ENCODE measurements at regions not wholly inside any gene's neighbourhood (a gene's known extent, or its start where the extent isn't known, plus 50 kb on each side); places are given as distances from the start of the nearest gene placed in this dataset.

DNA sequence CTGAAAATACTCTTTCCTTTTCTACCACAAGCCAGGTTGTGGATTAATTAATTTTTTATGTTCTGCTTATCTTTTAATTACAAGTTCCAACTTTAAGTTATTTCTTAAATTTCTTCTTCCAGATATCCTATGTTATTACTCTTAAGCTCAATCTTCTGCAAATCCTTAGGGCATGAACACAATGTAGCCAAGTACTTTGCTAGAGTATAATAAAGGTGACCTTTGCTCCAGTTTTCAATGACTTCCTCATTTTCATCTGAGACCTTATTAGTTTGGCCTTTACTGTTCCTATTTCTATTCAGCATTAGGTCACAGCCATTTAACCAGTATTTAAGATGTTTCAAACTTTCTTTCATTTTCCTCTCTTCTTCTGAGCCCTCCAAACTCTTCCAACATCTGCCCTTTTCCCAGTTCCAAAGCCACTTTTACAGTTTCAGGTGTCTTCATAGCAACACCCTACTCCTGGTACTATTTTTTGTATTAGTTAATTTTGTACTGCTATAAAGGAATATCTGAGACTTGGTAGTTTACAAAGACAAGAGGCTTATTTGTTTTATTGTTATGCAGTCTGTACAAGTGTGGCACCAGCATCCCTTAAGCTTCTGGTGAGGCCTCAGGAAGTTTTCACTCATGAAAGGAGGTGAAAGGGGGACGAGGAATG is 886.2 kb upstream of the GHITM start:
- DNase-seq: no peak

DNA sequence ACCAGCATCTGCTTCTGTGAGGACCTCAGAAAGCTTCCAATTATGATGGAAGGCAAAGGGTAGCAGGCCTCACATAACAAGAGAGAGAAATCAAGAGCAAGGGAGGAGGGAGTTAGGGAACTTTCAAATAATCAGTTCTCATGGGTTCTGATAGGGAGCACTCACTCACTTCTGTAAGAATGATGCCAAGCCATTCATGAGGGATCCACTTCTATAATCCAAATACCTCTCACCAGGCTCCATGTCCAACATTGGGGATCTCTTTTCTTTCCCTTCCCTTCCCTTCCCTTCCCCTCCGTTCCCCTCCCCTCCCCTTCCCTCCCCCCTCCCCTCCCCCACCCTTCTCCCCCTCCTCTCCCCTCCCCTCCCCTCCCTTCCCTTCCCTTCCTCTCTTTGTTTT is 884.6 kb upstream of the GHITM start:
- no peak for DNase-seq

DNA sequence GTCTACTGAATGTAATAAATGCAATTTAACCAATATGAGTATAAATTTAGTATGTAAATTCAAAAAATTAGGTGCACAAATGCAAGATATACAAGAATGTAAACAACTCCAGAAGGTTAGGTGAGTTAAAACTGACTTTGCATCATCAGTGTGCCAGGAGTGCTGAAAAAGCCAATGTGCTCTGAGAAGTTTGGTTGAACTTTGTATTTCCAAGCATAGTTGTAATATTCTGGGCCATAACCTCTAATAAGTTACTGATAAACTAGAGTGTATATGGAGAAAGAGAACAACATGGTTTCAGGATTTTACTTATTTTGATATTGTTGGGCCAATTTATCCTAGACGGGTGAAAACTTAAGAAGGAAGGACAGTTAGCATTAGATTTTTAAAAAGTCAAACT is 876.9 kb upstream of the GHITM start:
- no peak for DNase-seq

DNA sequence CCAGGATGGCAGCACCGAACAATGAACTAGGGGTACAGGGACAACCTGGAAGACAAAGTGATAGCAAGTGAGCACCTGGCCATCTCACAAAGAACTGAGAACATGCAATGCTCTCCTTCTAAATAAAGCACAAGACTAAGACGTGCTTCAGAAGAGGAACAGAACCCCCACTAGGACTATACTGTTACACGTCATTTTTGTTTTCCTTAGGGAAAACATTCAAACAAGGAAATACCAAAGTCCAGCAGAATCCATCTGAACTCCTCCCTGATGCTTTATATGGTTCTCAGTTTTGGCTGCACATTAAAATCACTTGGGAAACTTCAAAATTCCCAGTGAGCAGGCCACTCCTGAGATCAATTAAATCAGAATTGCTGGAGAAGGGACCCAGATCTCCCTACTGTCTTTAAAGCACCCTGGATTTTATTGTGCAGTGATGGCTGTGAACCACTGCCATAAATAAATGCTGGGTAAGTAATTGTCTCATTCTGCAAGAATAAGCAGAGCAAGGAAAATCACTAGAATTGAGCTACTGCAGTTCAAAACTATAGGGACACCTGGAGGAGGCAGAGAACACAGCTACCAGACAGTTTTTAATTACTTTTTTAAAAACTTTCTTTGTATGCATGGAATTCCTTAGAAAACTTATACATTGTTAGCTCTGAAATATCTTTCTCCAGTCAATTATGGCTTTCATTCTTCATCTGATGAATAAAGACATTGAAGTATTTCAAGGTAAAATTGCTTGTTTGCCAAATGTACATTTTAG is 866.5 kb upstream of the GHITM start:
- no peak for DNase-seq

DNA sequence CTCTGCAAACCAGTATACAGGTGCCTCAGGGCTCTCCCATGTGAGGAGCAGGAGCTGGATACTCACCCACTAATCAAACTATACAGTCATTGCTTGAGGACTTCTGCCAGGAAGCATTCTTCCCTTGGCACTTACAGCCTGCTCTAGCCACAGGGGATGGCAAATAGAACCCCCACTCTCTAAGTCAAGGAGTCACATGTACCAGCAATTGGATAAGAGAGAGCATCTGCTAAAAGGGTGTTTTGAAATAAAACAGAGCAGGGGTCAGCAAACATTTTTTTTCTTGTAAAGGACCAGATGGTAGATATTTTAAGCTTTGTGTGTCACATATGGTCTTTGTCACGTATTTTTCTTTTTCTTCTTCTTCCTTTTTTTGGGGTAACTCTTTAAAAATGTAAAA is 865.2 kb upstream of the GHITM start:
- DNase-seq: no peak

DNA sequence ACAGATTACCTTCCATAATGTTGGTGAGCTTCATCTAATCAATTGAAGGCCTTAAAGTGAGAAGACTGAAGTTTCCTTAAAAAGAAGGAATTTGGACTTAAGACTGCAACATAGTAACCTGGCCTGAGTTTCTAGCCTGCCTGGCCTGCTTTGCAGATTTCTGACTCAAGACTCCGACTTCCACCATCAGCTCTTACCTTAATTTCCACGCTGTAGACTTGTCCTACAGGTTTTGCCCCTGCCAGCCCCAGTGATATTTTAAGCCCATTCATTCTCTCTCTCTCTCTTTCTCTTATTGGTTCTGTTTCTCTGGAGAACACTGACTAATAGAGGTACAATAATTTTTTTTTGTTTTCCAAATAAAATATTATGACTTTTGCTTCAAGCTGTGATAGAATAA is 862.3 kb upstream of the GHITM start:
- DNase-seq: no peak

DNA sequence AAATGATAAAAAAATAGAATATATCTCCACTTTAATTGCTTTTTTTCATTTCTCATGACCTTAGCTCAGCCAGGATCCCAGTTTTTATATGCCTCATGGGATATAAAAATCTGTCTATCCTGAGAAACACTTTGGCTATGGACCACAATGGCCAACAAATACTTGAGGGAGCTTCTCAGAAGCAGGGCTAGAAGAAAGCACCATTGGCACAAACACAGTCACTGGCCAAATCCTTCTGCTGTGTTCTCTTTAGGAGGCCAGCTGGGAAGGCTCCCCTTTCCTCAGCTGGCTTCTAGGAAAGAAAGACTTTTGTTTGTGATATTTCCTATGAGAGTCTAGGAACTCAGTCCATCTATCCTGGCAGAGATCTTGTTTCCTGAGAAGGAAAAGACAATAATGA is 856.2 kb upstream of the GHITM start:
- no peak for DNase-seq

DNA sequence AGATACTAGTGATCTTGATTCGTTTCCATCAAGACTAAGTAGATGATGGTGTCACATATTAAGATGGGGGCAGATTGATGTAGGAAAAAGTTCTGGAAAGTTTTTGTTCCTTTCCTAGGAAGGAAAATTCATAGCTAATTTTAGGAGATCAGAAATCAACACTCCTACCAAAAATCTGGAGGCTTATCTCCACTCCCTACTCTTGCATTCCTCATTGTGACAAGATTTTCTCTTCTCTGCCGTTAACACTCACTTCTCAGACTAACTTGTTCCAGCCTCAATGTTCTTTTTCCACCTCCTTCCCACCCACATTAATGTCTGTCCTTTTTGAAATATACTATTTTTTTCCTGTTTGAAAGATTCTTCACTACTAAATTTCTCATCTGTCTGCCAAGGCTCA is 851.9 kb upstream of the GHITM start:
- no peak for DNase-seq

DNA sequence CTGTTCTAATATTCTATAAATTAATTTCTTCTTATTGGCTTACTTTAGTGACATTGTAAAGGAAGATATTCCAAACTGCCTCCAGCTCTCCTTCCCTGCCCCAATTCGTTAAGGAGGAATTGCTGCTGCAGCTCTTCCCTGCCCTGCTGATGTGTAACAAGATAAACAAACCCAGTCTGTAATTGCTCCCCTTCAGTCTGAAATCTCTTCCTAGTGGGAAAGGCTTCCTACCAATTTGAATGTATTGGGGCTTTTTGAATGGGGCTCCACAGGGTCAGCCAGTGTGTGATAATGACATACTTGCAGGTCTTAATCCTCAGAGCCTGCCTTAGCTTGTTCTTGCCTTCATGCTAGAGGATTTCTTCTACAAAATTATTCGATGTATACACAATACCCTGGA is 849.9 kb upstream of the GHITM start:
- DNase-seq: no peak

DNA sequence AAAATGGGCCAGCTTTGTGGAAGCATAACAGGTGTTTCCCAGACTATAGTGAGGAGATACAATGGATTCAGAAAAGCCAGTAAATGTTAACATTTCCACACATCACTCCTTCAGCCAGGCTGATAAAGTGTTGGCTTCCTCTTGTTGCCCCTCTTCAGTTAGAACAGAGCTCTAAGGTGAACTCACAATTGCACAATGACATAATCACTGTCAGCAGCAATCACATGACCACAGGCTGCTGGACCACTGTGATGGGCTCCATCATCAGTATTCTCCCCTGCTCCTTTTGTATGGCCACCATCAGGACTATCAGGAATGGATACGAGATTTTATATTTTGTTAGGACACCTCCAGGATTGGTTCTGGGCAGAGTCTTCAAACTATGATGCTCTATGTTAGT is 849.4 kb upstream of the GHITM start:
- no peak for DNase-seq

DNA sequence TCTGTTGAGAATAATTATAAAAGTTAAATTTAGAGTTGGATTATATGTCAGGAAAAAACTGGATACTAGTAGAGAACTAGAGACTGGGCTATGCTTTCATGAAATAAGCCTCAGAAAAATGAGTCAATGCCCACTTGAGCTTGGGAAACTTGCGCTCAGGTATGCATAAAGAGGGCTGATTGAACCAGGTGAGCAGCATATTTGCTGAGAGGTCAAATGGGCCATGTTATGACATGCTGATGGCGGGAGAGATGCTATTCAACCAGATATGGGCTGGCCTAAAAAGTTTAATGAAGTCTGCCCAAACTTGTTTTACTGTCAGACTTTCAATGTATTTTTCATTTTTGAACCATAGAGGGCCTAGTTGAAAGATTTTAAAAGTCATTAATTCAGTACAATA is 837.6 kb upstream of the GHITM start:
- DNase-seq: no peak

DNA sequence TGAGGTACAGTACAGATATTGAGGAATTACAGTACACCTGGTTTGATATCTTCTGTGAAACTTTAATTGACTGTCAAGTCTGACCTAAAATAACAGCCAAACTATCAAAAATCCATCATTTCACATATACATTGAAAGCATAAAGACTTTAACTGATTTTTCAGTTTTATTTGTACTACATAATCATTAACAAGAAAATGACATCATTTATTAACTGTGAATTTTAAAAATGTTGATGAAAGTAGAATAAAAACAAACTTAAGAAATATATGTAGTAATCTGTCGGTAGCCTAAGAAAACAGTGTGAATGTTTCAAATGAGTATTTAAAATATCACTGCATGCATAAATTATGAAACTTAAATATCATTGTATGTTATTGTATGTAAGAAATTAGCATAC is 836.7 kb upstream of the GHITM start:
- DNase-seq: no peak

DNA sequence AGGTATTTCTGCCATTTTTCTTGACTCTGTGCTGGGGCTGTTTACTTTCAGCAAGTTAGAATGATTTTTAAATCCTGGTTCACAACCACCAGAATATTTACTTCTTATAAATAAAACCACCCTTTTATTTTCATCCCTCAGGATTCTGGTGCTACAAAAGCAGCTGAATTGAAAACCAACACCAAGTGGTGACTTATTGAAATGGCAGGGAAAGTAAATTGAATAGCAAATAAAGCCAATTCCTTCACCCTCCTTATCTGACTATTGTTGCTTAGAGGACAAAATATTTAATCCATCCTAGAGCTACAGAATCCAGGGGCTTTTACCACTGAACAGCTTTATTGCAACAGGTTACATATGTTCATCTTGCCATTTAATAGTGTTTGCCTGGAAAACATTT is 828.6 kb upstream of the GHITM start:
- DNase-seq: no peak

DNA sequence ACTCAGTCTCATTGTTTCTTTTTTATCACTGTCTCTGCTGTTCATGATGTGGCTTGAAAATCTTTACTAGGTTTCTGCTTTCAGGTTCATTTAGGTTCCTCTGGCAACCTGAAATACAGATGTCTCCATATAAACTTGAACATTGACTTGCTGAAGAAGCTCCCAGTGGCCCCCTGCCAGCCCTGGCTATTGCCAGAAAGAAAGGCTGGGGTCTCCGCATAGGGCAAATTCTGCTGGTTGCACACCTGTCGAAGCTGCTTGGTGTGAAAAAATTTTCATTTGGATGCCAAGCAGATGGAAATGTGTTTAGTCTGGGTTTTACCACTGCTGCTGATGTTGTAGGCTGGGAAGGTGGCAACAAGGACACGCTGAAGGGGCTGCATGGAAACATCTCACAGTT is 826.7 kb upstream of the GHITM start:
- DNase-seq: no peak

DNA sequence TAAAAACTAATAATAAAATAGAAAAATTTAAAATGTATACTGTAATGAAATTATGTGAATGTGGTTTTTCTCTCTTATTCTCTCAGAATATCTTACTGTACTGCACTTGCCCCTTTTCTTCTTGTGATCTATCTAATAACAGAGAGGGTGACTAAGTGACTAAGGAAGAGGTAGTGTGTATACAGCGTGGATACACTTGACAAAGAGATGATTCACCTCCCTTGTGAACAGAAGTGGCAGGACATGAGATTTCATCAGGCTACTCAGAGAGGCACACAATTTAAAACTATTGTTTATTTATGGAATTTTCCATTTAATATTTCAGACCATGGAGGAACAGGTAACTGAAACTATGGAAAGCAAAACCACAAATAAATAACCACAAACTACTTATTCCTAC is 806.6 kb upstream of the GHITM start:
- no peak for DNase-seq

DNA sequence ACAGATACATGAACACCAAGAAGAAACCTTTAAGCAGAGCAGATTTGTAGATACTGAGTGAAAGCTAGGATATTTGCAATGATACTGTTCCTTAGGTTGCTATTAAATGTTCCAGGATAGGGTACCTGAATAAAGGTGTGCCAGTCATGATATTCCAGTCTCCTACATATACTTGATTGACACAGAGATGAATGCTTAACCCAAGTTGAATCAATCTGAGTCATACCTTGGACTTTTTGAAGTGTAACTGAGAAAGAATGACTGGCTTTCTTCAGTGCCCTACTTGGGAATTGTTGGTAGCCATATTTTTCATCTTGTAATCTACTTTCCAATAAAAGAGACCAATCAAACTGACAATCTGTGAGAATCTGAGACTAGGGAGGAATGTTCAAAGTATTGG is 805.7 kb upstream of the GHITM start:
- DNase-seq: no peak

DNA sequence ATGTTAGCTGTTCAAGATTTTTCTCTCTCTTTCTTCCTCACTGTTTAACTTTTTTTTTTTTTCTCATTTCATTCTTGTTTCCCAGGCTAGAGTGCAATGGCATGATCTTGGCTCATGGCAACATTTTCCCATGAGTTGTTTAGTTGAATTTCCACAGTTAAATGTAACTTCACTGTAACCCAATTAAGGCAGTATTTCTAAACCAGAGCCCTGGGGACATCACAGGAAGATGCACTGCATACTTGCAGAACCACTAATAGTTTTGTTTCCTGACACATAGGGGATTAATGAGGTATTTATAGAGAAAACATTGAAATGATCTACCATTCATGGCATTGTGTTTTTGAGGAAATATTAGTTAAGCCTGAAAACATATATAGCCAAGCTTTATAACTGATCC is 795.6 kb upstream of the GHITM start:
- DNase-seq: no peak

DNA sequence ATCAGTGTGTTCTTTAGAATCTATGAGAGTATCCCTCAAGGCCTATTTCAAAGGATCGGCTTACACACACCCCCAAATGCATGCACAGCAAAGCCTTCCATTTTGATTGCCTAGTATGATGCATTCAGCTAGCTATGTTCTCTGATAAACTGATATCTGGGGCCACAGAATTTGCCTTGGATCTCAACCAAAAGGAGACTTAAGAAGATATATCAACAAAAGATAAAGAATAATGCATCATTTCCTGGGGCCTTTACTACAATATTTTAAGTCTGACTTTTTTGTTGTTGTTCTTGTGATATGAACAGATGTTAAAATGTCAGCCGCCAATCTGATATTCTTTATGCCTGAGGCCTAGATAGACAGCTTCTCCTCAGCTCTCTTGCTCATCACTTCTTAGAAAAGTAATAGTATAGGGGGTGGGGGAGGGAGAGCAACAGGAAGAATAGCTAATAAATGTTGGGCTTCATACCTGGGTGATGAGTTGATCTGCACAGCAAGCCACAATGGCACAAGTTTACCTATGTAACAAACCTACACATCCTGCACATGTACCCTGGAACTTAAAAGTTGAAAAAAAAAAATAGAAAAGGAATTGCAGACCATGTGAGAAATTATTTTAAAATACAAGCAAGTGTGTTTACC is 792.9 kb upstream of the GHITM start:
- DNase-seq: no peak

DNA sequence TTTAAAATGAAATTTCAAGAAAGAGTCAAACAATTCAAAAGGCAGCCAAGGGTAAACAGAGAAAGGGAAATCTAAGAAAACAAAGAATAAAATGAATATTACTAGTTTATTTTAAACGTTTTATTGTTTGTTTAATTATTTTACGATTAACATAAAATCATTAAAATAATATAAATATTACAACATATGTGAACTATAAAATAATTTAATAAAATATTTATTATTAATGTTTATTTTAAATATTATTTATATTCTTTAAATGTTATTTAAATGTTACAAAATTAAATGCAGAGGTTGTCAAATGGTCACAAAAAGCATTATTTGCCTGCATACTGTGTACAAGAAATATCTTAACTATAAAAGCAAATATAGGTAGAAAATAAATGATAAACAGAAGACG is 786.7 kb upstream of the GHITM start:
- DNase-seq: no peak

DNA sequence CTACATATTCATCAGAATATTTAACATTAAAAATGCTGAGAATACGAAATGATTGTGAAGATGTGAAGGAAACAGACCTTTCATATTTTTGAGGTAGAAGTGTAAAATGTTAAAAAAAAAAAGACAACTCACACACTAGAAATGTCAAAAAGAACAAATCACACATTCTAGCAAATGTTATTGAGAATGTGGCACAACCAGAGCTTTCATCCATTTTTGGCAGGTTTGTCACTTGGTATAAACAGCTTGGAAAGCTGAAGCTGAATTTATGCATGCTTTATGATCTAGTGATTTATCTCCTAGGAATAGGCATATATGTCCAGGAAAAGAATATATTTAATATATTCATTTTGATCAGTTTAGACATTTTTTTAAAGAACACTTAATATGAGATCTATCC is 784.9 kb upstream of the GHITM start:
- no peak for DNase-seq

DNA sequence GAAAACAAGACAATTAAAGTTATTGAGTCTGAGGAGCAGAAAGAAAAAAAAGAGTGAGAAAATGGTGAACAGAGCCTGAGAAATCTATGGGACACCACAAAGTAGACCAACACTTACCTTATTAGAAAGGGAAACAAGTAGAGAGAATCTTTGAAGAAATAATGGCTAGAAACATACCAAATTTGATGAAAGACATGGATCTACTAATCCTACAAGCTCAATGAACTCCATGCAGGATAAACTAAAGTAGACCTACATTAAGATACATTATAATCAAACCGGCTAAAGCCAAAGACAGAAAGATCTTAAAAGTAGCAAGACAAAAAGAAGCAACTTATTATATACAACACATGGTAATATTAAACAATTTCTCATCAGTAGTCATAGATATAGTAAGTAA is 782.3 kb upstream of the GHITM start:
- DNase-seq: no peak

DNA sequence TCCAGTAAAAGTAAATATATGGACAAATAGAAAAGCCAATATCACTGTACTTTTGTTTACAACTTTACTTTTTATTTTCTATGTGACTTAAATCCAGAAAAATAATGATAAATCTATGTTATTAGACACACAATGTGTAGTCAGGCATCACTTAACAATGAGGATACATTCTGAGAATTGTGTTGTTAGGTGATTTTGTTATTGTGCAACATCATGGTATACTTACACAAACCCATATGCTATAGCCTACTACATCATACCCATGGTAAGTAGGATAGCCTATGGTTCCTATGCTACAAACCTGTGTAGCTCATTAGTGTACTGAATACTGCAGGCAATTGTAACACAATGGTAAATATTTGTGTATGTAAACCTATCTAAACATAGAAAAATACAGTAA is 781.7 kb upstream of the GHITM start:
- no peak for DNase-seq

DNA sequence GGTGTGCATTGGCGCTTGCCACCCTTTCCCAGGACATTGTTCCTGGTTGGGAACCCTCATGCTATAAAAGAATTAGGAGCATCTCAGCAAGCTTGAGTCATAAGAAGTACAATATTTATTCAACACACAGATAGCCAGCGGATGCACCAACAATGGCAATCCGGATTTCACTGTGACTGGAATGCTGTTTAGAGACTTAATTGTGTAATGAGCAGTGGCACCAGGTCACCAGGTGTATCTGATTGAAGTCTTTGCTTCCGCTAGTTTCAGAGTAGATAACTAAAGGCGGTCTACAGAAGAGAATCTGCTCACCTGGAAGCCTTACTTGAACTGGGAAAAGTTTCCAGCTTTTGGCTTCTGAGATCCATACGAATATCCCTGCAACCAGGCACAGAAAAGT is 772.3 kb upstream of the GHITM start:
- DNase-seq: no peak

DNA sequence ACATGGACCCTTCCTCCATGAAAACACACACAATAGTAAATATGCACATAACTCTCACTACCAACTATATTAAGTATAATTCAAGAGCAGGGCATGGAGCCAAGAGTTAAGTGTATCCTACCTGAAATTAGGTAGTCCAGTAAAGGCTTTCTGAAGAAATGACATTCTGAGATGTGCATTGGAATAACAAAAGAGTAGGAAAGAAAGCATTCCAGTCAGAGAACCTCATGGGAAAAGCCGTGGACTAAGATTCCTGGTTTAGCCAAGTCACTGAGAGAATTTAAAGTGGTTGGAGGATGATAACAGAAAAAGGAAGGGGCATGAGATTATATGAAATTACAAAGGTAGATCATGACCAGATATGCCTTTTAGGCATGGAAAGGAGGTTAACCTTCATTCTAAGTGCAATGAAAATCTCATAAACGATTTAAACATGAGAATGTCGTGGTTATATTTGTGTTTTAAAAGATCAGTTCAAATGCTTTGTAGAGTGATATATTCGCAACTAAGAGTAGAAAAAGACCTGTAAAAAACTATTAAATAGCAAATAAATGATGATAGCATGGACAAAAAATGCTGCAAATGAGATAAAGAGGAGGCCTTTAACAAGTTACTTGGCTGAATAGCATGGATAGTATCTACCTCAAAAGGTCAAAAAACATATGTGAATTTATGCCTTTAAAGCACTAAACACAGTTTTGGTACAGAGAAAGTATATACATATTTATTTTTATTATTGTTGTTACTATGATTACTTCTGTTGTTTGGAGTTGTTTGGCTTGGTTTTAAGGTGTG is 767.4 kb upstream of the GHITM start:
- no peak for DNase-seq
